Activated T-cell treated with anti-CD3 and anti-CD28 coated beads, Interleukin-2, amount 50 U/mL, for 48 hours (primary cell): ENCODE measurements at regions not wholly inside any gene's neighbourhood (a gene's known extent, or its start where the extent isn't known, plus 50 kb on each side); places are given as distances from the start of the nearest gene placed in this dataset.
"Not testable (repeated sequence)": the region's sequence is repeated elsewhere in the genome, so short reads cannot be mapped to it uniquely, and the experiment has no call there.

Experiments used
- DNase-seq, 2 experiments: peaks; one replicate each; pipeline ENCODE4 v3.0.0-alpha.2; 2020

DNA sequence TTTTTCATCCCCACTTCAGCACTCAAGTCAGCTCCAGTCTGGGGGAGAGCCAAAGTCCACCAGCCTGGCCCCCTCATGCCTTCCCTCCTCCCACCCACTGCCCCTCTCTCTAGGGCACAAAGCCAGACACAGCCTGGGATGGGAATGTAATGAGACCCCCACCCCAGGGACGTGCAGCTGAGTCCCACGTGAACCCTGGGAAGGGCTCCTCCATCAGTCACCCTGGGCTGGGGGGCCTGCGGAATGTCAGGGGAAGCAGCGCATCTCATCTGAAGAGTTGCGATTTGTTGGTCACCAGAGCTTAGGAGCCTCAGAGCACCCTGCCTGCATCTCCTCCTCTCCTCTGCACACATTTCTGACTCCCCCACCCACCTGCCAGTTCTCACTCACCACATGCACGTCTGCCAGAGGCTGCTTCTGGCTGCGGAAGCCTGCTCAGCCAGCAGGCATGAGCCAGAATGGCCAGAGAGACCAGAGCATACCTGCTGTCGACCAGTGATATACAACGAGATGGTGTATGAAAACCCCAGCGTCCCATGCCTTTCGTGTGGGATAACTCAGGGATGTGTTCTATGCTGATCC is 167.1 kb upstream of the TOP1 start:
- DNase-seq = no peak

DNA sequence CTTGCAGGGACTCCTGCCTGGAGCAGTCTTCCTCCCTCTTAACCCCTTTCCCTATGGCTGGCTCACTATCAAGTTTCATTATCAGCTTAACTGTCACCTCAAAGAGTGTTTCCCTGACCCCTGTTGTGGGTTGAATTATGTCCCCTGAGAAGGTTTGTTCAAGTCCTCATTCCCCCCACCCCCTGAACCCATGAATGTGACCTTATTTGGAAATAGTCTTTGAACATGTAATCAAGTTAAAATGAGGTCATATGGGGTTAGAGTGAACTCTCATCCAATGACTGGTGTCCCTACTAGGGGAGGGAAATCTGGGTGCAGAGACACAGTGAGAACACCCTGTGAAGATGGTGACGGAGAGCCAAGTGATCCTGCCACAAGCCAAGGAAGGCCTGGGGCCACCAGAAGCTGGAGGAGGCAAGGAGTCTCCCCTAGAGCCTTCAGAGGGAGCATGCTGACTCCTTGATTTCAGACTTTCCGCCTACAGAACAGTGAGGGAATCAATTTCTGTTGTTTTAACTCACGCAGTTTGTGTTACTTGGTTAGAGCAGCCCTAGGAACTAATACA is 165.2 kb upstream of the TOP1 start:
- no peak for DNase-seq

- DNase-seq = no peak
These were observed 164.2 kb upstream of the TOP1 start for GRCh38 chr20:40864470-40864869.

DNA sequence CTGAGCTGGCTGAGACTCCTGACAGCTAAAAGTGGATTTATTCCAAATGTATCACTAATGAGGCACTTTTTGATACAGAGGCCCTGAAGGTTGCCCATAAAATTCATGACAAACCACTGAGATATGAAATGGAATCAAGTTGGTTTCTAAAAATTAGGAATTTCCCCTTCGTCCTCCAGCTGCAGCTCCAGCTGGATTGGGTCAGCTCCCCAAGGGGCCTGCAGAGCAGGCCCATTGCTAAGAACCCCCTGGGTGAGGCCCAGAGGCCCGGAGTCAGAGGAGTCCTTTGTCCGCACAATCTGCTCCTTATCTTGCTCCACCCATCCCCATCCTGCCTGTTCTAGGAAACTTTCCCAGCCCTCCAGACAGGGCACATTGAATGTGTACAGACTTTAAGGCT is 163.5 kb upstream of the TOP1 start:
- DNase-seq = no peak

DNA sequence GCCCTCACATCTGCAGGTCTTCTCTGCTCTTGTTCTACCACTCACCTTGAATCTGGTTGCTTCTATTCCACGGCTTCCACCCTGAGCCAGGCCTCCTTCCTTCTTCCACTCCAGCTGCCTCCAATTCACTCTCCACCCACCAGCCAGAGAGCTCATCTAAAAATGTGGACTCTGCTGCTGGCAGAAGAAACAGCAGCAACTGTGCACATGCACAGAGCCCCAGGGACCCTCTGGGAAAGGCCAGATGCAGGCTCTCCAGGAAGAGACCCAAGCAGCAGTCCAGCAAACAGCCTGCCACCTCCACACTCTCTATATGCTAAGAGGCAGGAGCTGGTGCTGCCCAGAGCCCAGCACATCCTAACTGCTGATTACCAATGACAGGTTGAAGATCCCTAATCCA is 162.6 kb upstream of the TOP1 start:
- no peak for DNase-seq

- no peak for DNase-seq
These were observed 159.9 kb upstream of the TOP1 start for GRCh38 chr20:40868551-40869217.

DNA sequence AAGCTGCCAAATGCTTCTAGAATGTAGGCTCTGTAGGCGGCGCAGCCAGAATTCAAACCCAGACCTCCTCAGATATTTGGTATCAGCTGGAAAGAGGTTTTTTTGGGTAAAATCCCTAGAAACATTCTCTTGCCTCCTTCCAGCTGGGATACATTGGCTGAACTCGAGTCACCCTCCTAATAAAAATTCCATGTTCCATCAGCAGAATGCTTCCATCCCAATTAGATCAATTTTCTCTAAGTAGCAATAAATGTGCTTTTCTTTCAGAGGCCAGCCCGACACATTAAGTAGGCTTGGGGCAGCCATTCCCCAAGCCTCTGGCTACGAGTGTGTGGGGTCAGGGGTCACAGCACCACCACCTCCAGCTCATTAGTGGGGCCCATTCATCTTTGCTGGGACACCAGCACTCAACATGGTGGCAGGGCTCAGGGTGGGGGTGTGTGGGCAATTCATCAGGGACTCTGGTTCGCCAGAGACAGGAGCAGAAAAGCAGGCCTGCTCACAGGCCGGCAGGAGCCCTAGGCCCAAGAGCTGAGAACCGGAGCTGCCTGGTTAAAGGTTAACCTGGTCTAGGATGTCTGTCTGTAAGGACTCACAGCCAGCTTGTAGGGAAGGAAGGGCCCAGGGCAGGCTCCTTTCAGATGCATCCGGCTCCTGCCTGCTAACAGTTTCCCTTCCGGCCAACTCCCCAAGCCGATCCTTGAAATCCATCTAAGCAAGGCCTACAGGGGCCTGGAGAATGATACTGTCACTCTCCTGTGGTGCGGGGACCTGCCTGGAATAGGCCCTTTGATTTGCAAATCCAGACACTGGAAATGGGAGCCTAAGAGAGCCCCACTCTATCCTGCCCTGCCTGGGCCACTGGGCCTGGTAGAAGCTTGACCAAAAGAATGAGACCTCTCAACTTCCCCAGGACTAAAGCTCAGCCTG is 159.1 kb upstream of the TOP1 start:
- no peak for DNase-seq

DNA sequence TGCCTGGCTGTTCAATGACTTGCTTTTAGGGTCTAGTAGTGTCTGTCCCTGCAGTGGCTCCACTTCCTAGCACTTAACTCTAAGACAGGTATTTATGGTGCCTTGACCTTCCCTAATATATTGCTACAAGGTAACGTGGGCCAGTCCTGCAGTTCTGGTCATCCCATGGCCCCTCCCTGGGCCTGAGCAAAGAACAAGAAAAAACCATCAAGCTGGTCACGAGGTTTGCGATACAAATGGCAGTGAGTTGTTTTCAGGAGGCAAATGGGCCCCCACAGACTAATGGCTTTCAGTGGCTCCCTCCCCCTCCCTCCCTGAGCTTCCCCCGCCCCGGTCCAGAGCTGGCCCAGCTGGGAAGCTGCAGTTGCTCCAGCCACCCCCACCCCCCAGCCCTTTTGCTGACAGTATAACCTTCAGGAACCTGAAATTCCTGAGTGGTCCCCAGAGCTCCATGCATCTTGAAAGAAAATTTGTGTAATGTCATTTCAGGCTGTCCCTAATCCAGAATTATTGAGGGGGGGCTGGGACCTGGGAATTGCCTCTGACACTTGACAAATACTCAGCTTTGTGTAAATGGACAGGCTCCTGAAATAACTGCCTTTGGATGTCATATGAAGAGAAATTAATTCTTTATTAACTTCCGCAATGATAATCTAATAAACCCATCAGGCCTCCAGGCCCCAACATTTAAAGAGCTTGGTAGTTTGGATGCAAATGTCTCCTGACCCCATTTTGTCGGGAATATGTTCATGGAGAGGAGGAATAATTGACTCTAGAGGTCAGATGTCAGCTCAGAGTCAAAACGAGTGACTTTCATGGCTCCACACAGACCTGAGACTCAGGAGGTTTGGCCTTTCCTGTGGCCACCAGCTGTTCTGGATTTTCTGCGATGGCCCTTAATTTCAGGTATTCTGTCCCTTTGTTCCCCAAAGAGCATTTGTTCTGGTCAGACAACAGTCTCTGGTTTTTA is 153.2 kb upstream of the TOP1 start:
- no peak for DNase-seq

DNA sequence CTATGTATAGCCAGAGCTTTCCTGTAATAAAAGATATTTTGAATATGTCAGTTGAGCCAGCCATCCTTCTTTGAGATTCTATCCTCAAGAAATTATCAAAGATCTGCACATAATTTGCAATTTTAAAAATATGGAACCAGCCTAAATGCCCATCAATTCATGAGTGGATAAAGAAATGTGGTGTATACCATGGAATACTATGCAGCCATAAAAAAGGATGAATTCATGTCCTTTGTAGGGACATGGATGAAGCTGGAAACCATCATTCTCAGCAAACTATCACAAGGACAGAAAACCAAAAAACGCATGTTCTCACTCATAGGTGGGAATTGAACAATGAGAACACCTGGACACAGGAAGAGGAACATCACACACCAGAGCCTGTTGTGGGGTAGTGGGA is 150.5 kb upstream of the TOP1 start:
- not testable (repeated sequence) for DNase-seq

DNA sequence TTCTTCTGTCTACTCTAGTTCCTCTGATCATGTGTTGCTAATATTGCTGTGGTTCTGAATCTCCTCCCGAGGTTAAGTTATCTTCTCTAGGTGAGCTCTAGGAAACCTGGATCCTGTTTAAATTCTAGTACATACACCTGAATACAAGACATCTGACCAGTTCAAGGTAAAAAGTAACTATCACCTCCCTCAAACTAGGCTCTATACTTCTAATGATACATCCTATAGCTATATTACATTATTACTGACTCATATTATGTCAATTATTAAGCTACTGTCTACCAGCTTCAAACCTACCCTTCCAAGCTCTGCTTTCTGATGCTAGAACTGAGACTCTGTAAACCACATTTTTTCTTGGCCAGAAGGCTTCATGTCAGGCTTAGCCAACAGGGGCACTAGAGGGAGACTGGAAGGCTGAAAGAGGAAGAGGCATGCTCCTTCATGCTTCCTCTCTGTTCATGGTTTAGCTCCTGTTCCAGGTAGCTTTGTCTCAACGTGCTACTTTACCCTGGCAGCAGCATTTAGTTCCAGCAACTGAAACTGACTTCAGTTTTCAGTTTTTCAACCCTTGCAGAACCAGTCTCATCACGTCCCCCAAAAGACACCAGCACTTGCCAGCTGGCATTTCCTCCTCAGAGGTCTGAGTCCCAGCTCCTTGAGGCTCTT is 148.4 kb upstream of the TOP1 start:
- DNase-seq = no peak

DNA sequence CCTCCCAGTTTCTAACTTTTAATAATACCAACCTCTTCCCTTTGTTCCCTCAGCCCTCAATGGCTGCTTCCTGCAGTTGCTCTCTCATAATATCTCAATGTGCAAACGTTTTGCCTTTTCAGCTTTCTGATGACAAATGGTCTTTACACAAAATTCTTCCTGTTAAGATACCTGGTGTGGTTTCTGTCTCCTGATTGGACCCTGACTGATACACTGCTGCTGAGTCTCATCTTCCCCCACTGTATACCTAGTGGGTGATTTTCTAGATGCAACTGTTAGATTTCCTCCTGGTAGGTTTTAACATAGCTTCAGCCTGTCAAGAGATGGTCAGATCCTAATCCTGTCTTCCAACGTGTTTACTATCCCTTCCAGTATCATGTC is 147.9 kb upstream of the TOP1 start:
- DNase-seq = no peak

DNA sequence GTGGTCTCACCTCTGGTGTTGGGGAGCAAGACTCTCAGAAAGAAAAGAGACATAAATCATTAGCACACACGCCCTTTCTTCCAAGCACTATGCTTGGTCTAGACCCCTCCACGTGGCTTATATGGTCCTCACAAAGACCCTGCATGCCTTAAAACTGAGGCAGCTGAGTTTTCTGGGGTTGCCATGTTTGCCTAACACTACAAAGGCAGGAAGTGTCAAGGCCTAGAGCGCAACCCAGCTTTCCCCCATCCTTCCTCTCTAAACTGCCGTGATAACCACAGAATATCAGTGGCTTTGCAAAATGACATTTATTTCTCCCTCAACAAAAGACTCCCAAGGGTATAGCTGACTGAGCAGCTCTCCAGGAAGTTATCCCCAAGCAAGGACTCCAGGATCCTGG is 146.5 kb upstream of the TOP1 start:
- DNase-seq = no peak

GRCh38 chr20:40883097-40883496 is 145.5 kb upstream of the TOP1 start:
- DNase-seq = no peak

DNA sequence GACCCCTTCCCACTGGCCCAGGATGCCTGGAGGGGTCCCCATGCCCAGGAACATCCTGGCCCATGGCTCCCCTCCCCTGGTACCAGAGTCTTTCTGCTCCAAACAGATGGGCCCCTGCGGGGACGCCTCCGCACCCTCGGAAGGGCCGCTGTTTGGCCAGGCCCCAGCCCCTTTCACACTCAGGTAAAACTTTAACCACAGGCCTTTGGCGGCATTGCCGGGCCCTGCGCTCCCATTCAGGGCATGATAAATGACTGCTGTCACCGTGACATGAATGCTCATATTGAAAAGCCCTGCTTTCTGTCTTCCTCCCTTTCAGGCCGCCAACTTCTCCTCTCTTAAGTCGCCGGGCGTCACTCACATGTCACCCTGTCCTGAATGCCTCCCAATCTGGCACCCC is 141.5 kb upstream of the TOP1 start:
- no peak for DNase-seq

GRCh38 chr20:40889266-40889665 is 139.4 kb upstream of the TOP1 start:
- DNase-seq = not testable (repeated sequence)

GRCh38 chr20:40890181-40890580 is 138.4 kb upstream of the TOP1 start:
- DNase-seq = no peak

DNA sequence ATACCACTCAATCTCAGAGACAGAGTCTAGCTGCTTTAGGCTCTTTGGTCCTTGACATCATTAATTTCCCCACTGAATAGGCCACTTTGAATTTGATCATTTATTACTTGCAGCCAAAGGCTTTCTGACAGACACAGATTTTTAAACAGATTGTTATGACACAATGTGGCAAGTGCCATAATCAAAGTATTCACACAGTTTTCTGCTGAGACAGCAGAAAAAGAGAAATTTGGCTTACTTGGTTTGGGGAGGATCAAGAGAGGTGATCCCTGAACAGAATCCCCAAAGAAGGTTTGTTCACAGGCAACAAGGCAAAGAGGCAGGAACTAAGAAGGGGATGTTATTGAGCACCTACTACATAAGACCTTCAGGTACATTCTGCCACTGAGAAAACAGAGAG is 138.0 kb upstream of the TOP1 start:
- DNase-seq = no peak

GRCh38 chr20:40891351-40891750 is 137.3 kb upstream of the TOP1 start:
- no peak for DNase-seq

DNA sequence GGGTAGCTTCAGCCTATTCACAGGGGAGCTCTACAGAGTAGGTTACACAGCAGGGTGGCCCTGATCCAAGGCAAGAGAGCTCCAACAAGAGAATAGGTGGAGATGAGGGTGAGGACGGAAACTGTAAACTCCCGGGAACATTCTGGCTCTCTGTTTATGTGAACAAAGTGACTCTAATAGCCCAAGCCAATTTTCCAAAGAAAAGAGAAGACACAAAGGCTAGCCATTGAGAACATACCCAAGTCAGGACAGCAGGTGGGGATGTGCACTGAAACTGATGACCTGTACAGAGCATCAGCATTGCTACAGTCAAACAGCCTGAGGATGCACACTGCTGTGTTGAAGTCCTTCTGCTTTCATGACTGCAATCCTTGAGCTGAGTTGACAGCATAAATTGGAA is 136.0 kb upstream of the TOP1 start:
- DNase-seq = no peak

DNA sequence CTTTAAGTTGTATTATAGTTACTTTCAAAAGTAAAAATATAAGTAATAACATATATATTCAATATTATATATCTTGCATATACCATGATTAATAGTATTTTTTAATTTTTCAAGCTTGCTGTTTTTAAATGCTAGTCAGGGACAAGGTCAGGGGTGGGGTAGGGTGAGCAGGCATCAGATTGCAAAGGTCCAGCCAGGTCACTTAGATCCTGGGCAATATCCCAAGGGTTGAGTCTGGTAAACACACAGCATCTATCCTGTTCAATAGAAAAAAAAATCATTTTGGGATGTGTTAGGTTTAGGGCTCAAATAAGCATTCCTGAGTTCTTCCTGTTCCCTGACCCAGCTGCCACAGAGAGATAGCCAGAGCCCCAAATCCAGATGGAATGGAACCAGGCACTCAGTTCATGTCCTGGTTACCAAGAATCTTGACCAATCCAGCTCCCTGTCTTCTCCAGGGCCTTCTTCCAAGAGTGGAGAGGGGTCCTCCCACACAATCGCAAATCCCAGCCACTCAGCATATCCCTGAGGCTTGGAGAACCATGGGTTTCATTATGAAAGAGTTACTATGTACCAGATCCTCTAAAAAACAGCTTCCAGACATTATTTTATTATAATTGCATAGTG is 134.9 kb upstream of the TOP1 start:
- DNase-seq = no peak

- no peak for DNase-seq
These were observed 134.4 kb upstream of the TOP1 start for GRCh38 chr20:40894237-40894630.

- no peak for DNase-seq
These were observed 133.4 kb upstream of the TOP1 start for GRCh38 chr20:40895182-40895581.
